H9 (cell line): ENCODE measurements at regions not wholly inside any gene's neighbourhood (a gene's known extent, or its start where the extent isn't known, plus 50 kb on each side); places are given as distances from the start of the nearest gene placed in this dataset.

Experiments used
- DNase-seq: peaks from one replicate; pipeline ENCODE4 v3.0.0-alpha.2; 2017
- H2AFZ ChIP-seq: one replicate; pipeline ENCODE4 v1.6.1; 2013; ENCODE audit warnings: mild to moderate bottlenecking, low read length, control low read depth, moderate library complexity
- H2AK5ac ChIP-seq: 2 replicates; pipeline ENCODE4 v1.6.1; 2013; ENCODE audit warnings: low read length, control low read depth, mixed read lengths; ENCODE audit not compliant: insufficient read length
- H2BK120ac ChIP-seq: one replicate; pipeline ENCODE4 v1.6.1; 2013; ENCODE audit warnings: low read depth, mild to moderate bottlenecking, low read length, control low read depth, inconsistent platforms; ENCODE audit not compliant: poor library complexity, severe bottlenecking
- H2BK12ac ChIP-seq: 2 replicates; pipeline ENCODE4 v1.6.1; 2013; ENCODE audit warnings: low read length, control low read depth, mixed read lengths, low read depth; ENCODE audit not compliant: insufficient read length
- H2BK15ac ChIP-seq: 2 replicates; pipeline ENCODE4 v1.6.1; 2013; ENCODE audit warnings: low read depth, low read length, control low read depth
- H2BK20ac ChIP-seq: one replicate; pipeline ENCODE4 v1.6.1; 2013; ENCODE audit warnings: low read depth, mild to moderate bottlenecking, low read length, control low read depth, inconsistent platforms; ENCODE audit not compliant: poor library complexity, severe bottlenecking
- H2BK5ac ChIP-seq: 2 replicates; pipeline ENCODE4 v1.6.1; 2013; ENCODE audit warnings: low read length, control low read depth, mixed read lengths; ENCODE audit not compliant: insufficient read length
- H3K14ac ChIP-seq: 2 replicates; pipeline ENCODE4 v1.6.1; 2013; ENCODE audit warnings: low read length, control low read depth; ENCODE audit not compliant: insufficient read depth
- H3K18ac ChIP-seq: 2 replicates; pipeline ENCODE4 v1.6.1; 2013; ENCODE audit warnings: low read depth, mild to moderate bottlenecking, mixed read lengths, low read length, control low read depth; ENCODE audit not compliant: insufficient read length
- H3K23ac ChIP-seq: 2 replicates; pipeline ENCODE4 v1.6.1; 2013; ENCODE audit warnings: low read length, control low read depth, mixed read lengths, low read depth; ENCODE audit not compliant: insufficient read length
- H3K23me2 ChIP-seq: 2 replicates; pipeline ENCODE4 v1.6.1; 2013; ENCODE audit warnings: low read depth, mild to moderate bottlenecking, mixed read lengths, low read length, control low read depth; ENCODE audit not compliant: insufficient read length, poor library complexity, severe bottlenecking
- H3K27ac ChIP-seq: 2 replicates; pipeline ENCODE4 v1.5.1; 2013; ENCODE audit warnings: low read length, control low read depth, mixed read lengths, low read depth; ENCODE audit not compliant: insufficient read length
- H3K27me3 ChIP-seq: 2 replicates; pipeline ENCODE4 v1.6.1; 2013; ENCODE audit warnings: low read length, control low read depth, inconsistent platforms; ENCODE audit not compliant: insufficient read depth
- H3K4ac ChIP-seq: 2 replicates; pipeline ENCODE4 v1.6.1; 2013; ENCODE audit warnings: low read depth, mild to moderate bottlenecking, control low read depth, inconsistent platforms, low read length, moderate library complexity
- H3K4me1 ChIP-seq: 2 replicates; pipeline ENCODE4 v1.6.1; 2013; ENCODE audit warnings: low read length, control low read depth, inconsistent platforms; ENCODE audit not compliant: insufficient read depth
- H3K4me2 ChIP-seq: 2 replicates; pipeline ENCODE4 v1.6.1; 2013; ENCODE audit warnings: low read length, control low read depth, mixed read lengths; ENCODE audit not compliant: insufficient read length, insufficient read depth
- H3K56ac ChIP-seq: 2 replicates; pipeline ENCODE4 v1.6.1; 2013; ENCODE audit warnings: low read depth, mild to moderate bottlenecking, mixed read lengths, low read length, control low read depth; ENCODE audit not compliant: insufficient read length
- H3K79me1 ChIP-seq: 2 replicates; pipeline ENCODE4 v1.6.1; 2013; ENCODE audit warnings: low read depth, mild to moderate bottlenecking, moderate library complexity, low read length, control low read depth, inconsistent platforms; ENCODE audit not compliant: insufficient read depth, poor library complexity, severe bottlenecking
- H3K79me2 ChIP-seq: 2 replicates; pipeline ENCODE4 v1.6.1; 2013; ENCODE audit warnings: low read length, control low read depth, inconsistent platforms; ENCODE audit not compliant: insufficient read depth
- H3K9ac ChIP-seq: 2 replicates; pipeline ENCODE4 v1.6.1; 2013; ENCODE audit warnings: low read length, control low read depth, mixed read lengths; ENCODE audit not compliant: insufficient read length; ENCODE audit errors: extremely low read depth
- H3K9me3 ChIP-seq: one replicate; pipeline ENCODE4 v1.6.1; 2013; ENCODE audit warnings: low read depth, low read length, inconsistent platforms; ENCODE audit not compliant: control insufficient read depth
- H3T11ph ChIP-seq: one replicate; pipeline ENCODE4 v1.6.1; 2013; ENCODE audit warnings: mild to moderate bottlenecking, low read length, control low read depth, inconsistent platforms
- H4K20me1 ChIP-seq: one replicate; pipeline ENCODE4 v1.6.1; 2013; ENCODE audit not compliant: control insufficient read depth, insufficient read length, insufficient read depth
- H4K5ac ChIP-seq: 2 replicates; pipeline ENCODE4 v1.6.1; 2013; ENCODE audit warnings: low read depth, mild to moderate bottlenecking, mixed read lengths, low read length, control low read depth; ENCODE audit not compliant: insufficient read length
- H4K8ac ChIP-seq: replicated peaks from 2 replicates; pipeline ENCODE4 v1.6.1; 2013; ENCODE audit warnings: low read length, control low read depth, mixed read lengths, low read depth; ENCODE audit not compliant: insufficient read length
- H4K91ac ChIP-seq: 2 replicates; pipeline ENCODE4 v1.6.1; 2013; ENCODE audit warnings: low read depth, mild to moderate bottlenecking, moderate library complexity, mixed read lengths, low read length, control low read depth; ENCODE audit not compliant: insufficient read length
- H3K27ac Mint-ChIP-seq, 3 experiments: 2 replicates in 2 of 3; 3 replicates in 1 of 3; pipeline ENCODE4 v1.8.0; 2020 to 2021; ENCODE audit warnings: mixed read lengths in 3 of 3, mild to moderate bottlenecking in 1 of 3, moderate library complexity in 1 of 3
- H3K27me3 Mint-ChIP-seq: 2 replicates; pipeline ENCODE4 v1.8.0; 2021; ENCODE audit warnings: low read depth, mild to moderate bottlenecking, moderate library complexity, mixed read lengths
- H3K36me3 Mint-ChIP-seq, 3 experiments: 2 replicates in 2 of 3; 3 replicates in 1 of 3; pipeline ENCODE4 v1.8.0; 2020 to 2021; ENCODE audit warnings: low read depth in 3 of 3, mixed read lengths in 3 of 3; ENCODE audit not compliant: insufficient read depth in 1 of 3
- H3K4me1 Mint-ChIP-seq, 2 experiments: 2 replicates each; pipeline ENCODE4 v1.8.0; 2020; ENCODE audit warnings: mixed read lengths in 2 of 2
- H3K4me3 Mint-ChIP-seq, 2 experiments: 2 replicates in 1 of 2; 3 replicates in 1 of 2; pipeline ENCODE4 v1.8.0; 2020 to 2021; ENCODE audit warnings: mild to moderate bottlenecking in 2 of 2, mixed read lengths in 2 of 2, moderate library complexity in 1 of 2
- H3K9me3 Mint-ChIP-seq, 2 experiments: 2 replicates in 1 of 2; 3 replicates in 1 of 2; pipeline ENCODE4 v1.8.0; 2020; ENCODE audit warnings: mild to moderate bottlenecking in 2 of 2, mixed read lengths in 2 of 2, moderate library complexity in 1 of 2
- WGBS: extraction: QIAGEN DNeasy Blood & Tissue Kit; methylation state at CpG from one replicate; pipeline ENCODE4 v1.1.7; 2013; ENCODE audit warnings: missing lambda C conversion rate, low lambda C conversion rate, mixed read lengths; ENCODE audit not compliant: insufficient read length; ENCODE audit errors: extremely low coverage; 5-methylcytosine and 5-hydroxymethylcytosine counted together
- TF ChIP-seq, protein P1 (sequence below): fragments of 200-600 bp; sonication (generic); conservative IDR thresholded peaks from 3 replicates; pipeline ENCODE4 v1.8.0; 2021; ENCODE audit warnings: antibody characterized with exemption, mild to moderate bottlenecking

DNA sequence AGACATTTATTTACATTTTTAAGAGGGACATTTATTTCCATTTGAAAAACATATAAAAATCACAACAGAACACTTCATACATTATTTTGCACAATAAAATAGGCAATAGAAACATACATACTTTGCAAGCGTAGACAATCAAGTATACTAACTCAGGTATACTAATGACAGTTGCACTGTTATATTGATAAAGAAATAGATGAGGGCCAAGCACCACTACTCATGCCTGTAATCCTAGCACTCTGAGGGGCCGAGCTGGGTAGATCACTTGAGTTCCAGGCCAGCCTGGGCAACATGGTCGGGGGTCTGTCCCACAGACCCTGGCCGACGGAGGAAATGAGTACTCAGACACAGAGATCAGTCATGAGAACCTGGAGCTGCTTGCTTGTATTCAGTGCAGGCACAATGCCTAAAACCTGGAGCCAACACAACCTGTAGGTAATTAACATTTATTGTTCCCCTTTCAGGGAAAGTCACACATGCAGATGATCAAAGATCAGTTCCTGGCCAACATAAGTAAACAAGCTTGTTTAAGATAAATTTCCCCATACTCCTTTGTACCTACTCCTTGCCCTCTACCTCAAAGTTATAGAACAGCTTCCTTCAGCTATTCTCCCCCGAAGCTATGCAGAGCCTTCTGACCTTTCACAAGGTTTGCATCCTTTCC is 1960.2 kb downstream of the SUCLG1 start:
- Histone ChIP-seq H2AFZ (no peak overlapping the region), H3K9ac (no peak overlapping the region), H3K4me1 (no peaks in the 10 kb centered on the region), H4K20me1 (no peaks in the 10 kb centered on the region), H4K5ac (no peak overlapping the region), H3K4ac (no peak overlapping the region), H3K9me3 (no peaks in the 10 kb centered on the region), H2BK5ac (no peak overlapping the region), H3K56ac (no peak overlapping the region), H2BK120ac (no peak overlapping the region), H2BK20ac (no peak overlapping the region), H3K14ac (no peak overlapping the region), H4K91ac (no peak overlapping the region), H3K23me2 (no peaks in the 10 kb centered on the region), H4K8ac (no peak overlapping the region), H3K79me1 (no peaks in the 10 kb centered on the region), H3K18ac (no peak overlapping the region), H3K23ac (no peak overlapping the region), H3K27ac (no peak overlapping the region), H3K4me2 (no peak overlapping the region), H2AK5ac (no peak overlapping the region), H2BK15ac (no peak overlapping the region), H3K79me2 (no peaks in the 10 kb centered on the region), H3K27me3 (no peaks in the 10 kb centered on the region), H3T11ph (no peak overlapping the region), H2BK12ac (no peak overlapping the region)
- Mint-ChIP-seq H3K27ac (no peak overlapping the region; a peak in 1 of 7 replicates), H3K9me3 (peaks cover 35 to 39% of the 10 kb centered on the region in 2 experiments), H3K4me1 (no peaks in the 10 kb centered on the region), H3K36me3 (peaks cover 19 to 32% (median 23%) of the 10 kb centered on the region in 3 experiments), H3K4me3 (no peak overlapping the region), H3K27me3 (no peaks in the 10 kb centered on the region; the same call in 1 of the 2 replicates)
- DNase-seq: no peak
- no CpG with 5 or more reads among the region's 6 CpGs for WGBS
- TF ChIP-seq, protein P1, sequence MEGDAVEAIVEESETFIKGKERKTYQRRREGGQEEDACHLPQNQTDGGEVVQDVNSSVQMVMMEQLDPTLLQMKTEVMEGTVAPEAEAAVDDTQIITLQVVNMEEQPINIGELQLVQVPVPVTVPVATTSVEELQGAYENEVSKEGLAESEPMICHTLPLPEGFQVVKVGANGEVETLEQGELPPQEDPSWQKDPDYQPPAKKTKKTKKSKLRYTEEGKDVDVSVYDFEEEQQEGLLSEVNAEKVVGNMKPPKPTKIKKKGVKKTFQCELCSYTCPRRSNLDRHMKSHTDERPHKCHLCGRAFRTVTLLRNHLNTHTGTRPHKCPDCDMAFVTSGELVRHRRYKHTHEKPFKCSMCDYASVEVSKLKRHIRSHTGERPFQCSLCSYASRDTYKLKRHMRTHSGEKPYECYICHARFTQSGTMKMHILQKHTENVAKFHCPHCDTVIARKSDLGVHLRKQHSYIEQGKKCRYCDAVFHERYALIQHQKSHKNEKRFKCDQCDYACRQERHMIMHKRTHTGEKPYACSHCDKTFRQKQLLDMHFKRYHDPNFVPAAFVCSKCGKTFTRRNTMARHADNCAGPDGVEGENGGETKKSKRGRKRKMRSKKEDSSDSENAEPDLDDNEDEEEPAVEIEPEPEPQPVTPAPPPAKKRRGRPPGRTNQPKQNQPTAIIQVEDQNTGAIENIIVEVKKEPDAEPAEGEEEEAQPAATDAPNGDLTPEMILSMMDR: no peak
